Lower lobe of right lung (tissue), 2 donors: ENCODE measurements at regions not wholly inside any gene's neighbourhood (a gene's known extent, or its start where the extent isn't known, plus 50 kb on each side); places are given as distances from the start of the nearest gene placed in this dataset.

Experiments used
- ATAC-seq, 2 donors: fragments of 200-7000 bp; cut with Tn5 transposase; one replicate each; pipeline ENCODE4 v1.9.1; 2020 to 2022; ENCODE audit warnings: mild to moderate bottlenecking in 2 of 2, moderate library complexity in 2 of 2
- DNase-seq: peaks from one replicate; pipeline ENCODE4 v3.0.0-alpha.2; 2020
- H3K27ac ChIP-seq: fragments of 200-600 bp; one replicate; pipeline ENCODE4 v1.8.0; 2022
- H3K27me3 ChIP-seq: fragments of 200-600 bp; one replicate; pipeline ENCODE4 v1.8.0; 2022; ENCODE audit warnings: low read depth
- H3K36me3 ChIP-seq: fragments of 200-600 bp; one replicate; pipeline ENCODE4 v1.8.0; 2022; ENCODE audit warnings: mild to moderate bottlenecking
- H3K4me1 ChIP-seq: fragments of 200-600 bp; one replicate; pipeline ENCODE4 v1.8.0; 2022
- H3K4me3 ChIP-seq: fragments of 200-600 bp; one replicate; pipeline ENCODE4 v1.8.0; 2022; ENCODE audit warnings: mild to moderate bottlenecking
- H3K9me3 ChIP-seq: fragments of 200-600 bp; one replicate; pipeline ENCODE4 v1.8.0; 2022
- intact Hi-C: fragments of 100-400 bp; cut with DNase I; formaldehyde crosslinking; loops from one replicate; pipeline ENCODE4 v1.11.0; 2022
- TF ChIP-seq, protein P1 (sequence below): fragments of 200-600 bp; IDR thresholded peaks from one replicate; pipeline ENCODE4 v1.8.0; 2022; ENCODE audit warnings: antibody characterized with exemption, mild to moderate bottlenecking
- donor health status: DM: no; HTN: yes; CAD: no; lungs with severe emphysema.

DNA sequence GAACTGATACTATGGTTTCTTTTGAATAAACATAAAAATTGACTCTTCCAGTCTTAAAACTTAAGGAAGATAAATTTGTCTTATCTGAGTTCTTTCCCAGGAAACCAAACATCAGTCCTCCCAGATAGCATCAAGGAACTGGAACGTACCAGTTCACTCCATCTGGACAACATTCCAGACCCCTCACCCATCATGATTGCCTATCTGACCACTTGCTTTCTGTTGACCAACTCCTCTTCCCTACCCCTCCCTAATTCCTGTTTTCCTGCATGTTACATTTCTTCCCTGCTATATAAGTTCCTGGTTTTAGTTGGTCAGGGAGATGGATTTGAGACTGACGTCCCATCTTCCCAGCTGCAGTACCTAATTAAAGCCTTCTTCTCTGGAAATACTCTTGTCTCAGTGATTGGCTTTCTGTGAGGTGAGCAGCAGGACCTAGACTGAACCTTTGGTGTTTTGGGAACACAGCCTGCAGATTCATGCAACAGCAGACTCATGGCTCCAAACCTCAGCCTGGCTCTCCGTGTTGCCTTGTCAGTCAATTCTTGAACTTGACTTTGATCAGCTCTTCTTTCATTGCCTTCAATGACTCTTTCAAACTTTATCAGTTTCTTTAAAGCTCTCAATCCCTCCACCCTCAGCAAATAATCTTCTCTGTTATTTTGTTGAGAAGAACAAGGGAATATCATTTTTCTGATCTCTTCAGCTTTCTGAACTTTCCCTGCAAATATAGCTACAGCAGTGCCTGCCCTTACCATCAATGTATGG is 123.6 kb downstream of the RPL22L1 start:
- H3K36me3 ChIP-seq = no peaks in the 10 kb centered on the region
- TF ChIP-seq, protein P1, sequence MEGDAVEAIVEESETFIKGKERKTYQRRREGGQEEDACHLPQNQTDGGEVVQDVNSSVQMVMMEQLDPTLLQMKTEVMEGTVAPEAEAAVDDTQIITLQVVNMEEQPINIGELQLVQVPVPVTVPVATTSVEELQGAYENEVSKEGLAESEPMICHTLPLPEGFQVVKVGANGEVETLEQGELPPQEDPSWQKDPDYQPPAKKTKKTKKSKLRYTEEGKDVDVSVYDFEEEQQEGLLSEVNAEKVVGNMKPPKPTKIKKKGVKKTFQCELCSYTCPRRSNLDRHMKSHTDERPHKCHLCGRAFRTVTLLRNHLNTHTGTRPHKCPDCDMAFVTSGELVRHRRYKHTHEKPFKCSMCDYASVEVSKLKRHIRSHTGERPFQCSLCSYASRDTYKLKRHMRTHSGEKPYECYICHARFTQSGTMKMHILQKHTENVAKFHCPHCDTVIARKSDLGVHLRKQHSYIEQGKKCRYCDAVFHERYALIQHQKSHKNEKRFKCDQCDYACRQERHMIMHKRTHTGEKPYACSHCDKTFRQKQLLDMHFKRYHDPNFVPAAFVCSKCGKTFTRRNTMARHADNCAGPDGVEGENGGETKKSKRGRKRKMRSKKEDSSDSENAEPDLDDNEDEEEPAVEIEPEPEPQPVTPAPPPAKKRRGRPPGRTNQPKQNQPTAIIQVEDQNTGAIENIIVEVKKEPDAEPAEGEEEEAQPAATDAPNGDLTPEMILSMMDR = no peak
- intact Hi-C loops = no loop called here
- H3K27me3 ChIP-seq = no peaks in the 10 kb centered on the region
- no peaks in the 10 kb centered on the region for H3K9me3 ChIP-seq
- no peak overlapping the region for H3K27ac ChIP-seq
- peaks cover 3% of the 10 kb centered on the region for H3K4me1 ChIP-seq
- ATAC-seq (no peak), DNase-seq (no peak)
- no peak overlapping the region for H3K4me3 ChIP-seq

DNA sequence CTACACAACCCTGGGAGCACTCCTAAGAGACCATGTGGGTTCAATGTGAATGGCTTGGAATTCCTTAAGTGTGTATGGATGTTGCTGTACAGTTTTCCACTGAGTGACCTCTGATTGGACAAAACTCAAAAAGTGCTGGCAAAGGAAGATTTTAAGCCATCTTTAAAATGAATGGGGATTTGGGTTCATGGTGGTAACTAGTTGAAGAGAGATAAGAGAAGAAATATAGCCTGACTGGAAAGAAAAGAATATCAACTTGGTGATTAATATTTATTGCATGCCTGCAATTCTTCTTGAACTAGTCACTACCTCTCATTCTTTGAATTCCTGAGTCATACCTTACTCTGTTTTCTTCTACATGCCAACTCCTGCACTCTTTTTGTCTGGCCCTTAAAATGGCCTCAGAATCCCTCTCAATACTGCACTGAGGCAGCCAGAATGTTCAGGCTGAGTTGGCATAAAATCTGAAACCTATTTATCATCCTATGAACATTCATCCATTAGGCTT is 124.7 kb downstream of the RPL22L1 start:
- no peaks in the 10 kb centered on the region for H3K27me3 ChIP-seq
- intact Hi-C loops = no loop called here
- ATAC-seq = no peak
- no peak for DNase-seq
- H3K27ac ChIP-seq = no peak overlapping the region
- TF ChIP-seq, protein P1 = no peak
- no peaks in the 10 kb centered on the region for H3K9me3 ChIP-seq
- H3K4me1 ChIP-seq = no peaks in the 10 kb centered on the region
- no peak overlapping the region for H3K4me3 ChIP-seq
- H3K36me3 ChIP-seq = no peaks in the 10 kb centered on the region

DNA sequence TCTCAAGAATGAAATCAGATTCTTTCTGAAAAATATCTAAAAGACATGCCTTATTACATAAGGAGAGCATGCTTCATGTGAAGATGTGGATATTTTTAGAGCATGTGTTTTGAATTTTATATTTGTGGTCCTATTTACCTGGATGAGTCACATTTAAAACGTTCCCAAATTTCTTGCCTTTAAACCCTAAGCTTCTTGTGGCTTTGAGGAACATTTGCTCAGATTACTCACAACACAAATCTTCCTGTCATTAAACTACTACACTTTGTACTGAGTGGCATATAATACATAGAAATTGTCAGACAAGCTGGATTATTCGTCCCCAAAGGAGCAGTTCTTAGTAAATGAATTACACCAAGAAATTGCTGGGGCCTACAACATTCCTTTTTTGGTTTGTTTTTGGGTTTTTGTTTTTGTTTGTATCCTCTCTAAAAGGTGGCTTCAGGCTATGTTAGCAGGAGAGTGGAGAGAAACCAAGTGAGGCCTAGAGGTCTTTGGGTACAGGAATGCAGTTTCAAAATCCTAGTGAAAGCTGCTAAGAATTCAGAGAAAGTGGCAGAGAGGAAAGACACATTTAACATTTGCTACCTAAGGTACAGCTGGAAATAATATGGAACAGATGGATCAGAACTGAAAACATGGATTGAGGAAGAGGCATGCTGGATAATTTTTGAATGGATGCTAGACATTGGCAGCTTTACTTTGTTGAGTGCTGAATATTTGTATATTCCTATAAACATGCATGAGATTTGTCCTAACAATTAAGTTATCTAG is 128.1 kb downstream of the RPL22L1 start:
- Histone ChIP-seq H3K4me3 (no peak overlapping the region), H3K27ac (no peak overlapping the region), H3K9me3 (no peaks in the 10 kb centered on the region), H3K36me3 (no peaks in the 10 kb centered on the region), H3K4me1 (no peaks in the 10 kb centered on the region), H3K27me3 (no peaks in the 10 kb centered on the region)
- TF ChIP-seq, protein P1 = no peak
- no peak for DNase-seq
- intact Hi-C loops = no loop called here
- ATAC-seq = no peak

DNA sequence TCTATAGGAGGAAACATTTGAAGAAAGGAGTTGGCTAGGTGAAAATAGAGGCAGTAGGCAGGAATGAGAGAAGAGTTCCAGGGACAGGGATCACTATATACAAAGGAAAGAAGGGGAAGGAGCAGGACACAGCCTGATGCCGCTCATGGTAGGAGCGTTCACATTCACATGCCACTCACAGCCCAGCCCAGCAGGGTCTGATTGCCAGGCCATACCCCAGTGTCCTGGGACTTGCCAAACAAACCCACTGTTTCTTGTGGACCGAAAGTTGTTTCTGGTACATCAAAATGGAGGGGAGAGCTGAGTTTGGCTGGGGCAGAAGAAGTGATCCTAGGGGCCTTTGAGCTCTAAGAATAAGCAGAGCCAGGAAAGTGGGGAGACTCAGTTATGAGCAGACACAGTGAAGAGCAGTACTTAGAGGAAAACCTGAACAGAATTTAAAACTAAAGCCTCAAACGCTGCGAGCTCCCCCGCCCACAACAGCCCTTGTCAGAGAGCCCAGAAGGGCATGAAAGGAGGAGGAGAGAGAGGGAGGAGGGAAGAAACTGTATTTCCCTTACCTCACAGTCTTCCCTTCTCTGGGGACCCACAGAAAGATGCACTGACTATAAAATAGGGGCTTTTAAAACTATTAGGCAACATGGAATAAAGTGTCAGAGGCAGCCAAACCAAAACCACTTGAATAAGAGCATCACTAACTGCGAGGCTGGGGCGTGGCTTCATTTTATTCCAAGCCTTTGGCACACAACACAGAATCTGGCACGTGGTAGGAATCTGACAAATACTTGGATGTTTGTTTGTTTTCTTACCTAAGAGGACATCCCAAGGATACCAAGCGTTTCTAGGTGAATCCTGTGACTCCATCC is 129.0 kb downstream of the RPL22L1 start:
- Histone ChIP-seq H3K4me3 (no peak overlapping the region), H3K27ac (no peak overlapping the region), H3K27me3 (no peaks in the 10 kb centered on the region), H3K9me3 (no peaks in the 10 kb centered on the region), H3K36me3 (no peaks in the 10 kb centered on the region), H3K4me1 (no peaks in the 10 kb centered on the region)
- TF ChIP-seq, protein P1 = no peak
- intact Hi-C loops = no loop called here
- DNase-seq = no peak
- peak; percentile 31 to 37 for ATAC-seq

DNA sequence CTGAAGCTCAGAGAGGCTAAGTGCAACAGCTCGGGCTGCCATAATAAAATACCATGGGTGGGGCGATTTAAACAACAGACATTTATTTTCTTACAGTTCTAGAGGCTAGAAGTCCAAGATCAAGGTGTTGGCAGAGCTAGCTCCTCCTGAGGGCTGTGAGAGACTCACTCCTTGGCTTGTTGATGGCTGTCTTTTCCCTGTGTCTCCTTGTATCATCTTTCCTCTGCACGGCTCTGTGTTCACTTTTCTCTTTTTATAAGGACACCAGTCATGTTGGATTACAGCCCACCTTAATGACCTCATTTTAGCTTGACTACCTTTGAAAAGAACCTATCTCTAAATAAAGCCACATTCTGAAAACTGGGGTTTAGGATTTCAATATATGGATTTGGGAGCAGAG is 129.7 kb downstream of the RPL22L1 start:
- ATAC-seq (no peak), DNase-seq (no peak)
- no peaks in the 10 kb centered on the region for H3K4me1 ChIP-seq
- intact Hi-C loops = no loop called here
- no peak overlapping the region for H3K4me3 ChIP-seq
- H3K27ac ChIP-seq = no peak overlapping the region
- no peaks in the 10 kb centered on the region for H3K36me3 ChIP-seq
- no peaks in the 10 kb centered on the region for H3K9me3 ChIP-seq
- TF ChIP-seq, protein P1 = no peak
- no peaks in the 10 kb centered on the region for H3K27me3 ChIP-seq
